PC-9 (cell line): ENCODE measurements at regions not wholly inside any gene's neighbourhood (a gene's known extent, or its start where the extent isn't known, plus 50 kb on each side); places are given as distances from the start of the nearest gene placed in this dataset.

Source experiments
- EZH2 ChIP-seq: fragments of 200-600 bp; sonication (generic); IDR thresholded peaks from 2 replicates; pipeline ENCODE4 v1.8.0; 2017; ENCODE audit warnings: antibody characterized with exemption, low read depth
- TF ChIP-seq, protein P1 (sequence below): fragments of 200-600 bp; sonication (generic); conservative IDR thresholded peaks from 2 replicates; pipeline ENCODE4 v1.6.1; 2017; ENCODE audit warnings: mixed run types, antibody characterized with exemption, mild to moderate bottlenecking, moderate library complexity

GRCh38 chrX:150299579-150299978 lies 63.5 kb upstream of the MAMLD1 start:
- TF ChIP-seq EZH2, result no peak
- TF ChIP-seq, protein P1, sequence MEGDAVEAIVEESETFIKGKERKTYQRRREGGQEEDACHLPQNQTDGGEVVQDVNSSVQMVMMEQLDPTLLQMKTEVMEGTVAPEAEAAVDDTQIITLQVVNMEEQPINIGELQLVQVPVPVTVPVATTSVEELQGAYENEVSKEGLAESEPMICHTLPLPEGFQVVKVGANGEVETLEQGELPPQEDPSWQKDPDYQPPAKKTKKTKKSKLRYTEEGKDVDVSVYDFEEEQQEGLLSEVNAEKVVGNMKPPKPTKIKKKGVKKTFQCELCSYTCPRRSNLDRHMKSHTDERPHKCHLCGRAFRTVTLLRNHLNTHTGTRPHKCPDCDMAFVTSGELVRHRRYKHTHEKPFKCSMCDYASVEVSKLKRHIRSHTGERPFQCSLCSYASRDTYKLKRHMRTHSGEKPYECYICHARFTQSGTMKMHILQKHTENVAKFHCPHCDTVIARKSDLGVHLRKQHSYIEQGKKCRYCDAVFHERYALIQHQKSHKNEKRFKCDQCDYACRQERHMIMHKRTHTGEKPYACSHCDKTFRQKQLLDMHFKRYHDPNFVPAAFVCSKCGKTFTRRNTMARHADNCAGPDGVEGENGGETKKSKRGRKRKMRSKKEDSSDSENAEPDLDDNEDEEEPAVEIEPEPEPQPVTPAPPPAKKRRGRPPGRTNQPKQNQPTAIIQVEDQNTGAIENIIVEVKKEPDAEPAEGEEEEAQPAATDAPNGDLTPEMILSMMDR, result no peak
